ENCODE measurements at regions not wholly inside any gene's neighbourhood (a gene's known extent, or its start where the extent isn't known, plus 50 kb on each side); places are given as distances from the start of the nearest gene placed in this dataset.

GRCh38 chr11:103530257-103530656 is 421.0 kb downstream of the DYNC2H1 start:
- TF ChIP-seq CTCF (tag by site-specific recombination; IDR thresholded peaks at IDR 0.05) (no peak), ZNF704 (tag by site-specific recombination; IDR thresholded peaks at IDR 0.05) (no peak)

Data from HEK293 (cell line).